IMR-90 (cell line): ENCODE measurements at regions not wholly inside any gene's neighbourhood (a gene's known extent, or its start where the extent isn't known, plus 50 kb on each side); places are given as distances from the start of the nearest gene placed in this dataset.

Source experiments
- ATAC-seq: fragments of 200-7000 bp; cut with Tn5 transposase; 2 replicates; pipeline ENCODE4 v1.9.1; 2020; ENCODE audit warnings: low read depth, mild to moderate bottlenecking, moderate library complexity
- BruUV-seq: library from RNA; stranded (reverse); fragments of 400-500 nt; replicated peaks from 2 replicates; lab custom pipeline; 2021; lab: Mats Ljungman, UMichigan
- CTCF ChIA-PET: fragments of 300-600 bp; formaldehyde crosslinking; extraction: SDS; loops from one replicate; lab custom pipeline; 2021; ENCODE audit warnings: antibody characterized with exemption; lab: Yijun Ruan, JAX
- POLR2A ChIA-PET: fragments of 300-600 bp; sonication (Branson Sonifier 250); formaldehyde crosslinking; loops from one replicate; lab custom pipeline; 2022; ENCODE audit warnings: antibody characterized with exemption; ENCODE audit not compliant: unreplicated experiment; lab: Charles Lee
- DNase-seq: peaks from one replicate; pipeline ENCODE4 v3.0.0; 2013
- H2AFZ ChIP-seq: replicated peaks from 2 replicates; pipeline ENCODE3; 2013; ENCODE audit warnings: low read length, mild to moderate bottlenecking; ENCODE audit not compliant: poor library complexity
- H2AK5ac ChIP-seq: 2 replicates; pipeline ENCODE4 v1.6.1; 2013; ENCODE audit warnings: low read depth, low read length, inconsistent platforms
- H2AK9ac ChIP-seq: replicated peaks from 2 replicates; pipeline ENCODE3; 2013; ENCODE audit warnings: mild to moderate bottlenecking, low read depth, low read length, moderate library complexity; ENCODE audit not compliant: poor library complexity
- H2BK120ac ChIP-seq: 2 replicates; pipeline ENCODE4 v1.6.1; 2013; ENCODE audit warnings: low read depth, low read length, inconsistent platforms
- H2BK15ac ChIP-seq: 3 replicates; pipeline ENCODE4 v1.6.1; 2013; ENCODE audit warnings: low read depth, low read length, inconsistent platforms
- H2BK20ac ChIP-seq: 2 replicates; pipeline ENCODE4 v1.6.1; 2013; ENCODE audit warnings: low read depth, mild to moderate bottlenecking, inconsistent platforms, low read length, moderate library complexity
- H2BK5ac ChIP-seq: 2 replicates; pipeline ENCODE4 v1.6.1; 2013; ENCODE audit warnings: mild to moderate bottlenecking, low read depth, low read length, inconsistent platforms; ENCODE audit not compliant: poor library complexity, severe bottlenecking
- H3K14ac ChIP-seq: replicated peaks from 2 replicates; pipeline ENCODE4 v1.6.1; 2013; ENCODE audit warnings: low read depth, low read length, inconsistent platforms
- H3K18ac ChIP-seq: 2 replicates; pipeline ENCODE4 v1.6.1; 2013; ENCODE audit warnings: low read depth, low read length, control low read depth
- H3K23ac ChIP-seq: 2 replicates; pipeline ENCODE4 v1.6.1; 2013; ENCODE audit warnings: low read depth, low read length, inconsistent platforms
- H3K27ac ChIP-seq: 2 replicates; pipeline ENCODE4 v1.5.1; 2013; ENCODE audit warnings: mild to moderate bottlenecking, control low read depth, low read length; ENCODE audit not compliant: insufficient read depth
- H3K27me3 ChIP-seq: 2 replicates; pipeline ENCODE4 v1.6.1; 2013; ENCODE audit warnings: low read length; ENCODE audit not compliant: control insufficient read depth, insufficient read depth
- H3K36me3 ChIP-seq: 2 replicates; pipeline ENCODE4 v1.6.1; 2013; ENCODE audit warnings: low read length, mixed read lengths; ENCODE audit not compliant: control insufficient read depth, insufficient read depth
- H3K4ac ChIP-seq: 2 replicates; pipeline ENCODE4 v1.6.1; 2013; ENCODE audit warnings: low read depth, low read length, inconsistent platforms
- H3K4me1 ChIP-seq: 2 replicates; pipeline ENCODE4 v1.6.1; 2013; ENCODE audit warnings: low read length, mixed read lengths; ENCODE audit not compliant: control insufficient read depth, insufficient read depth
- H3K4me2 ChIP-seq: 2 replicates; pipeline ENCODE4 v1.6.1; 2013; ENCODE audit warnings: low read depth, mild to moderate bottlenecking, control low read depth, low read length, moderate library complexity
- H3K4me3 ChIP-seq: 2 replicates; pipeline ENCODE4 v1.5.1; 2013; ENCODE audit warnings: low read depth, mild to moderate bottlenecking, control low read depth, low read length, moderate library complexity; ENCODE audit not compliant: insufficient read depth
- H3K56ac ChIP-seq: 2 replicates; pipeline ENCODE4 v1.6.1; 2013; ENCODE audit warnings: low read length, inconsistent platforms; ENCODE audit not compliant: insufficient read depth; ENCODE audit errors: extremely low read depth
- H3K79me1 ChIP-seq, 2 experiments: 2 replicates each; pipeline ENCODE4 v1.6.1; 2013; ENCODE audit warnings: low read length in 2 of 2, inconsistent platforms in 1 of 2, low read depth in 1 of 2
- H3K9ac ChIP-seq: 2 replicates; pipeline ENCODE4 v1.6.1; 2013; ENCODE audit warnings: low read depth, low read length, control low read depth
- H3K9me1 ChIP-seq: 2 replicates; pipeline ENCODE4 v1.6.1; 2013; ENCODE audit warnings: low read length, inconsistent platforms; ENCODE audit not compliant: insufficient read depth
- H3K9me3 ChIP-seq: 2 replicates; pipeline ENCODE4 v1.6.1; 2013; ENCODE audit warnings: low read length; ENCODE audit not compliant: control insufficient read depth, insufficient read depth
- H4K20me1 ChIP-seq: 2 replicates; pipeline ENCODE4 v1.6.1; 2013; ENCODE audit warnings: low read length, inconsistent platforms; ENCODE audit not compliant: insufficient read depth
- H4K5ac ChIP-seq: 2 replicates; pipeline ENCODE4 v1.6.1; 2013; ENCODE audit warnings: mild to moderate bottlenecking, low read depth, low read length, control low read depth
- H4K8ac ChIP-seq, 2 experiments: 2 replicates each; pipeline ENCODE4 v1.6.1; 2013; ENCODE audit warnings: low read depth in 2 of 2, low read length in 2 of 2, control low read depth in 1 of 2, inconsistent platforms in 1 of 2
- H4K91ac ChIP-seq: 2 replicates; pipeline ENCODE4 v1.6.1; 2013; ENCODE audit warnings: low read depth, low read length, inconsistent platforms; ENCODE audit not compliant: insufficient read depth
- CEBPB ChIP-seq: IDR thresholded peaks from 2 replicates; pipeline ENCODE4 v1.6.1; 2012; ENCODE audit warnings: low read depth, low read length, improper control_type of control experiment
- CHD1 ChIP-seq: IDR thresholded peaks from 2 replicates; pipeline ENCODE4 v1.6.1; 2012; ENCODE audit warnings: low read depth, low read length, improper control_type of control experiment
- WGBS, 2 experiments: methylation state at CpG; one replicate each; pipeline versions ENCODE4 v1.1.5 to v1.1.7; 2013; ENCODE audit warnings: missing lambda C conversion rate in 2 of 2; ENCODE audit not compliant: insufficient read length in 1 of 2; ENCODE audit errors: extremely low coverage in 2 of 2; 5-methylcytosine and 5-hydroxymethylcytosine counted together
- dilution Hi-C: fragments of 300-500 bp; cut with HindIII; formaldehyde crosslinking; loops from one replicate; pipeline ENCODE4 v1.14.3; 2018; ENCODE audit warnings: low sequenced_read_pairs; ENCODE audit not compliant: unreplicated experiment
- in situ Hi-C: fragments of 300-500 bp; cut with MboI; formaldehyde crosslinking; loops from 3 replicates; pipeline ENCODE4 v1.14.3; 2019; ENCODE audit warnings: low sequenced_read_pairs, inconsistent platforms, mixed read lengths
- intact Hi-C: fragments of 100-400 bp; cut with micrococcal nuclease; formaldehyde crosslinking; loops from 2 replicates; pipeline ENCODE4 v1.10.0; 2022

GRCh38 chr5:54912021-54912420, 73.4 kb downstream of the ESM1 start:
- no peak overlapping the region for H2AFZ ChIP-seq
- H3K4ac ChIP-seq, result no peak overlapping the region; the same call in 1 of the 2 replicates
- H2BK15ac ChIP-seq, result no peak overlapping the region
- no peak overlapping the region for H4K5ac ChIP-seq
- POLR2A ChIA-PET, result no interaction called here
- H3K4me3 ChIP-seq, result no peak overlapping the region
- H4K20me1 ChIP-seq, result no peaks in the 10 kb centered on the region
- H2BK20ac ChIP-seq, result no peak overlapping the region
- intact Hi-C loops (loop anchor here (10.0 kb wide), 1 partner anchor 123 kb away; no protein-coding TSS in a partner anchor), in situ Hi-C loops (no loop called here), dilution Hi-C loops (no loop called here)
- H2BK5ac ChIP-seq, result no peak overlapping the region
- no peak overlapping the region for H3K56ac ChIP-seq
- H3K9ac ChIP-seq, result no peak overlapping the region
- BruUV-seq, result no TSS peak
- no peak overlapping the region for H3K27ac ChIP-seq
- no peak overlapping the region for H4K91ac ChIP-seq
- CTCF ChIA-PET, result interaction anchor here (0.8 kb wide), 1 partner anchor 248 kb away, joined by 3 read pairs; the partner anchor contains the start of gene GPX8
- no peaks in the 10 kb centered on the region for H3K9me3 ChIP-seq
- no peaks in the 10 kb centered on the region; a peak in 1 of 4 replicates for H3K79me1 ChIP-seq
- DNase-seq, result peak; percentile 28
- H3K4me2 ChIP-seq, result no peak overlapping the region
- H3K14ac ChIP-seq, result no peak overlapping the region
- TF ChIP-seq CHD1 (no peak), CEBPB (0 out of 2 replicates have a peak, but pooled peaks have one; percentile 23)
- WGBS, 2 experiments, result no CpG with 5 or more reads among the region's 1 CpG
- 0 out of 2 replicates have a peak overlapping the region, but pooled peaks have one; percentile 4 for H2AK5ac ChIP-seq
- peaks cover 17% of the 10 kb centered on the region for H3K4me1 ChIP-seq
- no peaks in the 10 kb centered on the region for H3K27me3 ChIP-seq
- no peak overlapping the region for H4K8ac ChIP-seq
- no peak for ATAC-seq
- no peak overlapping the region for H3K23ac ChIP-seq
- no peaks in the 10 kb centered on the region for H3K36me3 ChIP-seq
- H2BK120ac ChIP-seq, result no peak overlapping the region
- H3K9me1 ChIP-seq, result peaks cover 8% of the 10 kb centered on the region; the same call in 1 of the 2 replicates
- no peak overlapping the region for H2AK9ac ChIP-seq
- H3K18ac ChIP-seq, result no peak overlapping the region
